Ovary (tissue), 3 donors: ENCODE measurements at regions not wholly inside any gene's neighbourhood (a gene's known extent, or its start where the extent isn't known, plus 50 kb on each side); places are given as distances from the start of the nearest gene placed in this dataset.

Experiments used
- CTCF ChIP-seq, 3 donors: fragments of 450-650 bp in 2 of 3; fragments of 200-600 bp in 1 of 3; IDR thresholded peaks; one replicate each; pipeline versions ENCODE4 v1.5.1 to v1.8.0; 2016 to 2022; ENCODE audit warnings: antibody characterized with exemption in 3 of 3, mild to moderate bottlenecking in 1 of 3
- EP300 ChIP-seq: sonication (generic); formaldehyde crosslinking; IDR thresholded peaks from one replicate; pipeline ENCODE4 v1.6.1; 2017; ENCODE audit warnings: antibody characterized with exemption
- POLR2A ChIP-seq: fragments of 450-650 bp; IDR thresholded peaks from one replicate; pipeline ENCODE4 v1.6.1; 2017; ENCODE audit warnings: antibody characterized with exemption, mild to moderate bottlenecking, moderate library complexity
- donor health status: DM: no; HTN: no; CAD: no.

- no peak for TF ChIP-seq CTCF (IDR thresholded peaks at IDR 0.05)
- no peak for TF ChIP-seq POLR2A
- no peak for TF ChIP-seq EP300
Measured at GRCh38 chr18:27695503-27695902, 481.4 kb downstream of the CDH2 start.
